HG03565 (cell line): ENCODE measurements at regions not wholly inside any gene's neighbourhood (a gene's known extent, or its start where the extent isn't known, plus 50 kb on each side); places are given as distances from the start of the nearest gene placed in this dataset.
"Not testable (repeated sequence)": the region's sequence is repeated elsewhere in the genome, so short reads cannot be mapped to it uniquely, and the experiment has no call there.

Experiments
- ATAC-seq: cut with Tn5 transposase; IDR thresholded peaks from one replicate; pipeline ENCODE4 v1.9.1; 2021; ENCODE audit warnings: mild to moderate bottlenecking, moderate library complexity; ENCODE audit not compliant: unreplicated experiment

GRCh38 chr2:16395601-16396000 lies 270.0 kb downstream of the CYRIA start:
- no peak for ATAC-seq

GRCh38 chr2:16394986-16395550 lies 270.6 kb downstream of the CYRIA start:
- ATAC-seq, result no peak

GRCh38 chr2:16394072-16394985 lies 271.3 kb downstream of the CYRIA start:
- no peak for ATAC-seq

GRCh38 chr2:16393500-16394071 lies 272.0 kb downstream of the CYRIA start:
- ATAC-seq, result no peak

DNA sequence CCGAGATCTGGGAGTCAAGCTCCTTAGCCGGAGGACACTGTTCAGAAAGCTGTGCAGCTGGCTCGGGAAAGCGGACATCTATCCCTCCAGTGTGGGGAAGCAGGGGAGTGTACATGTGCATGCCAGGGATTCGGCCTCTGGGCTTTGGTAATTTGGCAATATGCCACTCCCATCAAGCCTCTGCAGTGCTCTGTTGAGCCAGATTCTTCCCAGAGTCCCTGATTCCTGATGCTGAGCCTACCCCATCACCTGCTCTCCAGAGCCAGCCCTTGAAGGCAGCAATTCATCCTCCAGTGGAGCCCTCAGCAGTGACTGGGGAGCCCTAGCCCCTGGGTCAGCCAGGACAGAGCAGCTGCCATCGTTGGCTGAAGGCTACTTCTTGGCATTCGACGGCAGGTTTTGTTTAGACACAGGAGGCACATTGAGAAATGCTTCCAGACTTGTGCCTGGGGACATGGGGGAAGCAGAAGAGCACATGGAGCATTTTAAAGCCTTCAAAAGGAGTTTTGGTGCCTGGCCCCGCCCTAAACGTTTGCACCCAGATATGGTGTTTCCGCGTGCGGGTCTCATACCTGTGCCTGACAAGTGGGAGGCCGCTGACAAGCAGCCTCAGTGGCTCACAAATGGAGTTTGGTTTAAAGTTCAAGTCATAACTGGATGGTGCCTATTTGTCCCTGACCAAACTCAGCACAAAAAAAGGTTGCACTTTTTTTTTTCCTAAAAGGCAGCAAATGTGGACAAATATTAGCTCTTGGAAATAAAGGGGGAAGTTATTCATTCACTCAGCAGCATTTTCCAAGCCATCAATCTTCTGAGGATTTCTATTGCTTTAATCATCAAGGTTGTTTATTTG lies 272.8 kb downstream of the CYRIA start:
- no peak for ATAC-seq

GRCh38 chr2:16391986-16392385 lies 273.6 kb downstream of the CYRIA start:
- ATAC-seq, result no peak

DNA sequence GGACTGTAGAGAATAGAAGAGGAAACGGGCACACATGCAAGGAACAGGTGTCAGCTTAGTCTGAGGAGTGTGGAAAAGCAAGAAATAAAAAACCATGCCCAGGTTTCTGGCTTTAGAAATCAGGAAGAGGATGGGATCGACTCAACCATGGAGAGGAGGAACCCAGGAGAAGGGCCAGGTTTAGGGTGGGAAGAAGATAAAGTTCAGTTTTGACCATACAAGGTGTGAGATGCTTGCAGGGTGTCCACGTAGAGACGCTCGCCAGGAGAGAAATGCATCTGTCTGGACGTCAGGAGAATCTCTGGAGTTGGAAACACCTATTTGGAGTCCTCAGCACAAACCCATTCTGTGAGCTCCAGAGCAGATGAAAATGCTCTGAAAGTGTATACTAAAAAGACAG lies 275.1 kb downstream of the CYRIA start:
- ATAC-seq, result no peak

DNA sequence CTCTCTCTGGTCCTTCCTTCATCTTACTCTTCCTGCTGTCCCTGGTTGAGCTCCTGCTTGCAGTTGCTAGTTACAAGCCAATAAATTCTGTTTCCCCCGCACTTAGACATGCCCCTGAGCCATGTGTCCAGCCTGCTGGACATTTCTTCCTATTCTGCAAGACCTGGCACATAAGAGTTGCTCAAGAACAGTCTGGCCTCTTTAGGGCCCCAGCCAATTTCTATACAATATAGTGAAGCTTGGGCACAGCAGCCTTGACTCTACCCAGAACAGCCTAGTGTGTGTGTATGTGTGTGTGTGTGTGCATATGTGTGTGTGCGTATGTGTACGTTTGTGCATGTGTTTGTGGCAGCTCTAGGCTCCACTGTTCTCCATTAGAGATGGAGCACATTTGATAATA lies 276.0 kb downstream of the CYRIA start:
- no peak for ATAC-seq

DNA sequence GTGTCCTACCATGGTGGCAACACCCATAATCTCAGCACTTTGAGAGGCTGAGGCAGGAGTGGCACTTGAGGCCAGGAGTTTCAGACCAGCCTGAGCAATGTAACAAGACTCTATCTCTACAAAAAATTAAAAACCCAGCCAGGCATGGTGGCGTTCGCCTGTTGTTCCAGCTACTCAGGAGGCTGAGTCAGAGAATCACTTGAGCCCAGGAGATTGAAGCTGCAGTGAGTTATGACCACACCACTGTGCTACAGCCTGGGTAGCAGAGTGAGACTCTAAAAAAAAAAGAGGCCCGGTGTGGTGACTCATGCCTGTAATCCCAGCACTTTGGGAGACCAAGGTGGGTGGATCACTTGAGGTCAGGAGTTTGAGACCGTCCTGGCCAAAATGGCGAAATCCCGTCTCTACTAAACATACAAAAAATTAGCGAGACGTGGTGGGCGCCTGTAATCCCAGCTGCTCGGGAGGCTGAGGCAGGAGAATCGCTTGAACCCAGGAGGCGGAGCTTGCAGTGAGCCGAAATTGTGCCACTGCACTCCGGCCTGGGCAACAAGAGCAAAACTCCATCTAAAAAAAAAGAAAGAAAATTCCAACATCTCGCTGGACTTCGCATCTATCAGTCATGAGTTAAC lies 277.3 kb downstream of the CYRIA start:
- ATAC-seq, result not testable (repeated sequence)

GRCh38 chr2:16387461-16387984 lies 278.1 kb downstream of the CYRIA start:
- no peak for ATAC-seq

GRCh38 chr2:16386431-16386830 lies 279.2 kb downstream of the CYRIA start:
- ATAC-seq, result no peak

DNA sequence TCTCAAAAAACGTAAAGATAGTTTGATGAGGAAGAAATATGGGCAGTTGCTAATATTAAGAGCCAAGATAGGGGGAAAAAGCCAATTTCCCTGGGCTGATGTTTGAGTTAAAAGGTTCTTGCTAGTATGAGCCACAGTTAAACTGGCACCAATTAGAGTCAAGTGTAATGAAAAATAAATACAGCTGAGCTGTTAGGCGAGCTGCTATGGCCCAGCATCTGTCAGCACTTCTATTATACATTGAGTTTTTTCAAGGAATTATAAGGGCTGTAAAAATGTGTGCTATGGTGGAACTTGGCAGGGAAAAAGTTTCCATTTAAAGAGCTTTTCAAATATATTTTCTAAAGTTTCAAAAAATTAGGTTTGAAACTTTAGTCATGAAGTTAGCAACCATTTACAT lies 279.6 kb downstream of the CYRIA start:
- ATAC-seq, result no peak

- ATAC-seq, result no peak
Observed at GRCh38 chr2:16385341-16385740, 280.3 kb downstream of the CYRIA start.

- ATAC-seq, result no peak
Observed at GRCh38 chr2:16383411-16383810, 282.2 kb downstream of the CYRIA start.

GRCh38 chr2:16382451-16382850 lies 283.2 kb downstream of the CYRIA start:
- ATAC-seq, result no peak

DNA sequence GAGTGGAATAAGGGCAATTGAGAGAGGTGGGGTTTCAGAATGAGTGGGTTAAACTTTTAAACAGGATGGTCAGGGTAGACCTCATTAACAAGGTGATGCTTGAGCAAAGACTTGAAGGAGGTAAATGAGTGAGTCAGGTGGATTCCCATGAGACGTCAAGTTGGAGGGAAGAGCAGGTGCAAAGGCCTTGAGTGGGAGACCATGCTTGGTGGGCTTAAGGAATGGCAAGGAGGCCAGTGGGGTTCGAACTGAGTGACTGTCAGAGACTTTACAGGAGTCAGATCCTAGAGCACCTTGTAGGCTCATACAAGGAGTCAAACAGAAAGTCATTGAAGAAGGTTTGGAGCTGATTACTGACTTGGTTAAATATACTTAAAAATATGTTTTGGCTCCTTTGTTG lies 284.1 kb downstream of the CYRIA start:
- no peak for ATAC-seq

GRCh38 chr2:16379901-16380300 lies 285.7 kb downstream of the CYRIA start:
- not testable (repeated sequence) for ATAC-seq

- not testable (repeated sequence) for ATAC-seq
Observed at GRCh38 chr2:16379061-16379460, 286.6 kb downstream of the CYRIA start.

DNA sequence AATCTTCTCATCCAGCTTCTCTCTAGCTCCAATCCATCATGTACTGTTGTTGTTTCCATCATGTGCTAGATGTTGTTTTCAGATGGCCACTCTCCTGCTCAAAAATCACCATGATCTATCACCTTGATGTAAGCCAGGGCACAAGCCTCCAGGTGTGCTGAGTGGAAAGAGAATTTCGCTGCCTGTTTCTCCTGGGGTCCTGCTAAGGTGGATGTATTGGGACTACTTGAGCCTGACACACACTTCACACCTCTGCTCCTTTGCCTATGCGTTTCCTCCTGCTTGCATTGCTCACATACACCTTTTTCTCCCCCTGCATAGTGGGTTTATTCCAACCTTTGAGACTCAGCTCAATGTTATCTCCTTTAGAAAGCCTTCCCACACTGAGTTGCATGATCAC lies 287.6 kb downstream of the CYRIA start:
- no peak for ATAC-seq

GRCh38 chr2:16375981-16376380 lies 289.7 kb downstream of the CYRIA start:
- ATAC-seq, result no peak
